HepG2 (cell line): ENCODE measurements at regions not wholly inside any gene's neighbourhood (a gene's known extent, or its start where the extent isn't known, plus 50 kb on each side); places are given as distances from the start of the nearest gene placed in this dataset.

Source experiments
- ATAC-seq: fragments of 200-7000 bp; cut with Tn5 transposase; 3 replicates; pipeline ENCODE4 v1.9.1; 2020; ENCODE audit warnings: mild to moderate bottlenecking, moderate library complexity
- BruUV-seq: library from RNA; stranded (reverse); fragments of 400-500 nt; replicated peaks from 2 replicates; lab custom pipeline; 2021; lab: Mats Ljungman, UMichigan
- CTCF ChIA-PET: fragments of 300-600 bp; formaldehyde crosslinking; extraction: SDS; loops from one replicate; lab custom pipeline; 2021; ENCODE audit warnings: low total read pairs, inconsistent platforms, low intra/inter-chr PET ratio; lab: Yijun Ruan, JAX
- POLR2A ChIA-PET: fragments of 350-600 bp; sonication (Branson Sonifier 250); formaldehyde crosslinking; loops from one replicate; lab custom pipeline; 2020; ENCODE audit warnings: antibody characterized with exemption, inconsistent platforms; lab: Yijun Ruan, JAX
- DNase-seq: peaks from one replicate; pipeline ENCODE4 v3.0.0-alpha.2; 2015; ENCODE audit warnings: low spot score
- FAIRE-seq: peaks from 3 replicates; lab custom pipeline; 2011; peaks lifted over from hg19 to GRCh38; lab: Jason Lieb, UNC
- H2AFZ ChIP-seq: one replicate; pipeline ENCODE4 v1.6.1; 2011; ENCODE audit warnings: low read length, inconsistent platforms
- H3K27ac ChIP-seq: fragments of 300-600 bp; 3 replicates; pipeline ENCODE4 v1.8.0; 2011; ENCODE audit warnings: mixed run types, mild to moderate bottlenecking, mixed read lengths, low read length, inconsistent platforms; ENCODE audit not compliant: insufficient read depth; ENCODE audit errors: extremely low read length
- H3K27me3 ChIP-seq, 2 experiments: fragments of 200-600 bp in 1 of 2; 2 replicates in 1 of 2; 3 replicates in 1 of 2; pipeline versions ENCODE4 v1.6.0 to v1.8.0; 2011; ENCODE audit warnings: low read length in 2 of 2, mild to moderate bottlenecking in 2 of 2, moderate library complexity in 2 of 2, inconsistent platforms in 1 of 2; ENCODE audit not compliant: insufficient read depth in 2 of 2, control insufficient read depth in 1 of 2
- H3K36me3 ChIP-seq, 2 experiments: fragments of 200-600 bp in 1 of 2; replicated peaks in 1 of 2; 2 replicates in 1 of 2; 3 replicates in 1 of 2; pipeline versions ENCODE4 v1.5.1 to v1.8.0; 2011; ENCODE audit warnings: low read length in 2 of 2, inconsistent platforms in 1 of 2; ENCODE audit not compliant: insufficient read depth in 2 of 2, control insufficient read depth in 1 of 2
- H3K4me1 ChIP-seq: 2 replicates; pipeline ENCODE4 v1.5.1; 2012; ENCODE audit warnings: low read length, inconsistent platforms; ENCODE audit not compliant: insufficient read depth
- H3K4me2 ChIP-seq: 2 replicates; pipeline ENCODE4 v1.6.0; 2011; ENCODE audit warnings: low read depth, low read length, inconsistent platforms
- H3K4me3 ChIP-seq, 3 experiments: fragments of 200-600 bp in 1 of 3; sonication (generic), shearing (Covaris generic) in 1 of 3; replicated peaks in 1 of 3; 2 replicates each; pipeline ENCODE4 v1.5.1; 2011 to 2016; ENCODE audit warnings: low read length in 3 of 3, inconsistent platforms in 2 of 3, low read depth in 2 of 3, mild to moderate bottlenecking in 2 of 3, control low read depth in 1 of 3, mixed read lengths in 1 of 3; ENCODE audit not compliant: insufficient read depth in 1 of 3
- H3K79me2 ChIP-seq: one replicate; pipeline ENCODE4 v1.6.1; 2011; ENCODE audit warnings: low read length, inconsistent platforms; ENCODE audit not compliant: insufficient read depth
- H3K9ac ChIP-seq: 2 replicates; pipeline ENCODE4 v1.6.0; 2011; ENCODE audit warnings: mild to moderate bottlenecking, low read depth, low read length, inconsistent platforms; ENCODE audit not compliant: insufficient read depth
- H3K9me3 ChIP-seq: 2 replicates; pipeline ENCODE4 v1.5.1; 2012; ENCODE audit warnings: mild to moderate bottlenecking, low read length
- H4K20me1 ChIP-seq: 2 replicates; pipeline ENCODE4 v1.6.0; 2011; ENCODE audit warnings: inconsistent platforms, mild to moderate bottlenecking, low read length, moderate library complexity; ENCODE audit not compliant: insufficient read depth
- HOXA7 ChIP-seq: sonication (generic); formaldehyde crosslinking; IDR thresholded peaks from 2 replicates; pipeline ENCODE4 v1.8.1; 2022; ENCODE audit warnings: mild to moderate bottlenecking, missing genetic modification reagents, moderate library complexity
- KDM5B ChIP-seq: sonication (generic); formaldehyde crosslinking; IDR thresholded peaks from 2 replicates; pipeline ENCODE4 v1.4.0; 2020; ENCODE audit warnings: missing genetic modification reagents, mild to moderate bottlenecking, borderline replicate concordance
- KLF11 ChIP-seq: IDR thresholded peaks from 2 replicates; pipeline ENCODE4 v1.6.1; 2016; ENCODE audit warnings: missing compliant biosample characterization
- KLF13 ChIP-seq: sonication (generic); formaldehyde crosslinking; IDR thresholded peaks from 2 replicates; pipeline ENCODE4 v1.4.0; 2020; ENCODE audit warnings: mild to moderate bottlenecking, missing genetic modification reagents
- MTA3 ChIP-seq: sonication (generic); formaldehyde crosslinking; IDR thresholded peaks from 2 replicates; pipeline ENCODE4 v1.4.0; 2020; ENCODE audit warnings: missing genetic modification reagents
- MZF1 ChIP-seq: sonication (generic); formaldehyde crosslinking; IDR thresholded peaks from 2 replicates; pipeline ENCODE4 v1.8.1; 2023; ENCODE audit warnings: mild to moderate bottlenecking, missing genetic modification reagents, borderline replicate concordance
- REPIN1 ChIP-seq: sonication (generic); formaldehyde crosslinking; IDR thresholded peaks from 2 replicates; pipeline ENCODE4 v1.8.0; 2022; ENCODE audit warnings: missing genetic modification reagents, low read depth, mild to moderate bottlenecking, borderline replicate concordance
- RNF2 ChIP-seq: fragments of 450-650 bp; conservative IDR thresholded peaks from 2 replicates; pipeline ENCODE4 v1.6.1; 2016; ENCODE audit warnings: low read depth
- SETDB1 ChIP-seq: sonication (generic); formaldehyde crosslinking; IDR thresholded peaks from 2 replicates; pipeline ENCODE4 v1.5.1; 2020; ENCODE audit warnings: missing genetic modification reagents, mild to moderate bottlenecking, borderline replicate concordance
- SIN3B ChIP-seq: fragments of 150-350 bp; IDR thresholded peaks from 2 replicates; pipeline ENCODE4 v1.6.1; 2014; ENCODE audit warnings: low read length
- ZEB1 ChIP-seq: IDR thresholded peaks from 2 replicates; pipeline ENCODE4 v1.6.1; 2012; ENCODE audit warnings: mild to moderate bottlenecking, low read depth, inconsistent platforms; ENCODE audit not compliant: insufficient replicate concordance
- ZNF143 ChIP-seq: sonication (generic); formaldehyde crosslinking; IDR thresholded peaks from 2 replicates; pipeline ENCODE4 v1.4.0; 2020; ENCODE audit warnings: missing genetic modification reagents
- ZNF430 ChIP-seq: sonication (generic); formaldehyde crosslinking; IDR thresholded peaks from 2 replicates; pipeline ENCODE4 v1.9.0; 2021; ENCODE audit warnings: mild to moderate bottlenecking, missing genetic modification reagents
- ZNF572 ChIP-seq: sonication (generic); formaldehyde crosslinking; IDR thresholded peaks from 2 replicates; pipeline ENCODE4 v1.5.1; 2020; ENCODE audit warnings: mild to moderate bottlenecking, missing genetic modification reagents
- ZNF652 ChIP-seq: IDR thresholded peaks from 2 replicates; pipeline ENCODE4 v1.6.1; 2016; ENCODE audit warnings: low read depth, borderline replicate concordance
- ZNF790 ChIP-seq: sonication (generic); formaldehyde crosslinking; IDR thresholded peaks from 2 replicates; pipeline ENCODE4 v1.8.0; 2022; ENCODE audit warnings: missing genetic modification reagents, mild to moderate bottlenecking, borderline replicate concordance
- WGBS: methylation state at CpG from one replicate; pipeline ENCODE4 v1.1.6; 2017; ENCODE audit warnings: low lambda C conversion rate; 5-methylcytosine and 5-hydroxymethylcytosine counted together
- in situ Hi-C: cut with HindIII; loops from 2 replicates; pipeline ENCODE4 v1.10.0; 2017; ENCODE audit warnings: low pct_unique_long_range_greater_than_20kb; ENCODE audit not compliant: extremely low pct_ligation_motif_present
- intact Hi-C: fragments of 100-400 bp; cut with micrococcal nuclease; formaldehyde crosslinking; loops from one replicate; pipeline ENCODE4 v1.10.0; 2022; ENCODE audit not compliant: unreplicated experiment
- TF ChIP-seq, protein P1 (sequence below): sonication (generic); formaldehyde crosslinking; IDR thresholded peaks from 2 replicates; pipeline ENCODE4 v1.4.0; 2020; ENCODE audit warnings: mild to moderate bottlenecking, missing genetic modification reagents
- TF ChIP-seq, protein P2 (sequence below): sonication (generic); formaldehyde crosslinking; IDR thresholded peaks from 2 replicates; pipeline ENCODE4 v1.4.0; 2020; ENCODE audit warnings: missing genetic modification reagents

DNA sequence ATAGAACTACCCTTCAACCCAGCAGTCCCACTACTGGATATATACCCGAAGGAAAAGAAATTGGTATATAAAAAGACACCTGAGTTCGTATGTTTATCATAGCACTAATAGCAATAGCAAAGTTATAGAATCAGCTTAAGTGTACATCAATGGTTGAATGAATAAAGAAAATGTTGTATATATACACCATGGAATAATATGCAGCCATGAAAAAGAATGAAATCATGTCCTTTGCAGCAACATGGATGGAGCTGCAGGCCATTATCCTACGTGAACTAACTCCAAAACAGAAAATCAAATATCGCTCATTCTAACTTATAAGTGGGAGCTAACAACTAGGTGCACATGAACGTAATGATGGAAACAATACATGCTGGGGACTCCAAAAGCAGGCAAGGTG lies 143.5 kb upstream of the GK2 start:
- FAIRE-seq: no peak
- no peak overlapping the region for H3K4me3 ChIP-seq
- no TSS peak for BruUV-seq

DNA sequence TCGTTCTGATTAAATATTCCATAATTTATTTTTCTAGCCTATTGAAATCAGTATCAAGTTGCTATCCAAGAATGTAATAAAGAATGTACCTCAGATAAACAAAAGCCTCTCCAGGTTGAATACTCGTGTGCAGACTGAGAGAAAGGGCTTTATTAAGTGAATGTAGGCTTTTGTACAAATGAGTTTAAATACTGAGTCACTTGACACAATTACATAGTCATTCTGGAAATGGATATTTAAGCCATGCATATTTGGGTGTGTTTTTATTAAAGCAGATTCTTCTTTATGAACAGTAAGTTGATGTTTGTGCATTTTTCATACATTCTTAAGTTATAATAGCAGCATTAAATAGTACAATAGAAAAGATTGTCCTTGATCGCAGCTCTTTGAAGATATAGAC lies 139.8 kb upstream of the GK2 start:
- 8% methylated on average over 3 of the region's 3 CpGs for WGBS
- no peaks in the 10 kb centered on the region for H4K20me1 ChIP-seq
- ChIA-PET CTCF (no interaction called here), POLR2A (no interaction called here)
- BruUV-seq: no TSS peak
- H3K4me3 ChIP-seq: no peak overlapping the region
- TF ChIP-seq REPIN1 (CRISPR knock-in tag) (no peak), ZNF790 (CRISPR knock-in tag) (no peak), ZEB1 (no peak), SETDB1 (CRISPR knock-in tag) (no peak), KLF13 (CRISPR knock-in tag) (no peak), SIN3B (no peak)
- TF ChIP-seq, protein P1, sequence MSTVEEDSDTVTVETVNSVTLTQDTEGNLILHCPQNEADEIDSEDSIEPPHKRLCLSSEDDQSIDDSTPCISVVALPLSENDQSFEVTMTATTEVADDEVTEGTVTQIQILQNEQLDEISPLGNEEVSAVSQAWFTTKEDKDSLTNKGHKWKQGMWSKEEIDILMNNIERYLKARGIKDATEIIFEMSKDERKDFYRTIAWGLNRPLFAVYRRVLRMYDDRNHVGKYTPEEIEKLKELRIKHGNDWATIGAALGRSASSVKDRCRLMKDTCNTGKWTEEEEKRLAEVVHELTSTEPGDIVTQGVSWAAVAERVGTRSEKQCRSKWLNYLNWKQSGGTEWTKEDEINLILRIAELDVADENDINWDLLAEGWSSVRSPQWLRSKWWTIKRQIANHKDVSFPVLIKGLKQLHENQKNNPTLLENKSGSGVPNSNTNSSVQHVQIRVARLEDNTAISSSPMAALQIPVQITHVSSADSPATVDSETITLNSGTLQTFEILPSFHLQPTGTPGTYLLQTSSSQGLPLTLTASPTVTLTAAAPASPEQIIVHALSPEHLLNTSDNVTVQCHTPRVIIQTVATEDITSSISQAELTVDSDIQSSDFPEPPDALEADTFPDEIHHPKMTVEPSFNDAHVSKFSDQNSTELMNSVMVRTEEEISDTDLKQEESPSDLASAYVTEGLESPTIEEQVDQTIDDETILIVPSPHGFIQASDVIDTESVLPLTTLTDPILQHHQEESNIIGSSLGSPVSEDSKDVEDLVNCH (CRISPR knock-in tag): no peak
- DNase-seq (no peak), ATAC-seq (no peak), FAIRE-seq (no peak)
- in situ Hi-C loops (no loop called here), intact Hi-C loops (no loop called here)
- no peak overlapping the region for H3K4me2 ChIP-seq
- H2AFZ ChIP-seq: no peak overlapping the region
- H3K36me3 ChIP-seq: no peaks in the 10 kb centered on the region
- no peaks in the 10 kb centered on the region for H3K4me1 ChIP-seq
- no peak overlapping the region for H3K9ac ChIP-seq
- no peaks in the 10 kb centered on the region for H3K79me2 ChIP-seq
- no peaks in the 10 kb centered on the region for H3K9me3 ChIP-seq
- no peaks in the 10 kb centered on the region for H3K27me3 ChIP-seq
- no peak overlapping the region for H3K27ac ChIP-seq

More for the DNA sequence above, 143.5 kb upstream of the GK2 start:
- no peak overlapping the region for H3K9ac ChIP-seq
- POLR2A ChIA-PET: no interaction called here
- H2AFZ ChIP-seq: no peak overlapping the region
- TF ChIP-seq ZNF572 (CRISPR knock-in tag) (no peak), RNF2 (no peak), KLF11 (no peak), MTA3 (no peak), HOXA7 (CRISPR knock-in tag) (no peak), ZNF430 (CRISPR knock-in tag) (no peak), ZNF652 (CRISPR knock-in tag) (no peak), MZF1 (CRISPR knock-in tag) (no peak), KDM5B (CRISPR knock-in tag) (no peak), ZNF143 (CRISPR knock-in tag) (no peak)
- TF ChIP-seq, protein P2, sequence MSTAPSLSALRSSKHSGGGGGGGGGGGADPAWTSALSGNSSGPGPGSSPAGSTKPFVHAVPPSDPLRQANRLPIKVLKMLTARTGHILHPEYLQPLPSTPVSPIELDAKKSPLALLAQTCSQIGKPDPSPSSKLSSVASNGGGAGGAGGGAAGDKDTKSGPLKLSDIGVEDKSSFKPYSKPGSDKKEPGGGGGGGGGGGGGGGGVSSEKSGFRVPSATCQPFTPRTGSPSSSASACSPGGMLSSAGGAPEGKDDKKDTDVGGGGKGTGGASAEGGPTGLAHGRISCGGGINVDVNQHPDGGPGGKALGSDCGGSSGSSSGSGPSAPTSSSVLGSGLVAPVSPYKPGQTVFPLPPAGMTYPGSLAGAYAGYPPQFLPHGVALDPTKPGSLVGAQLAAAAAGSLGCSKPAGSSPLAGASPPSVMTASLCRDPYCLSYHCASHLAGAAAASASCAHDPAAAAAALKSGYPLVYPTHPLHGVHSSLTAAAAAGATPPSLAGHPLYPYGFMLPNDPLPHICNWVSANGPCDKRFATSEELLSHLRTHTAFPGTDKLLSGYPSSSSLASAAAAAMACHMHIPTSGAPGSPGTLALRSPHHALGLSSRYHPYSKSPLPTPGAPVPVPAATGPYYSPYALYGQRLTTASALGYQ (CRISPR knock-in tag): no peak
- TF ChIP-seq, all 625 proteins: peak for 0
- no peak overlapping the region for H3K4me2 ChIP-seq
- CTCF ChIA-PET: no interaction called here
- H3K4me1 ChIP-seq: no peaks in the 10 kb centered on the region
- H4K20me1 ChIP-seq: no peaks in the 10 kb centered on the region
- ATAC-seq: no peak
- WGBS: 16% methylated on average over 5 of the region's 5 CpGs
- H3K79me2 ChIP-seq: no peaks in the 10 kb centered on the region
- in situ Hi-C loops: no loop called here
- no peaks in the 10 kb centered on the region for H3K36me3 ChIP-seq
- no peak for DNase-seq
- intact Hi-C loops: no loop called here
- H3K9me3 ChIP-seq: no peaks in the 10 kb centered on the region
- no peaks in the 10 kb centered on the region for H3K27me3 ChIP-seq
- H3K27ac ChIP-seq: no peak overlapping the region
